H9 (cell line): ENCODE measurements at regions not wholly inside any gene's neighbourhood (a gene's known extent, or its start where the extent isn't known, plus 50 kb on each side); places are given as distances from the start of the nearest gene placed in this dataset.

Source experiments
- DNase-seq: peaks from one replicate; pipeline ENCODE4 v3.0.0-alpha.2; 2017
- H2AFZ ChIP-seq: one replicate; pipeline ENCODE4 v1.6.1; 2013; ENCODE audit warnings: mild to moderate bottlenecking, low read length, control low read depth, moderate library complexity
- H2AK5ac ChIP-seq: 2 replicates; pipeline ENCODE4 v1.6.1; 2013; ENCODE audit warnings: low read length, control low read depth, mixed read lengths; ENCODE audit not compliant: insufficient read length
- H2BK120ac ChIP-seq: one replicate; pipeline ENCODE4 v1.6.1; 2013; ENCODE audit warnings: low read depth, mild to moderate bottlenecking, low read length, control low read depth, inconsistent platforms; ENCODE audit not compliant: poor library complexity, severe bottlenecking
- H2BK12ac ChIP-seq: 2 replicates; pipeline ENCODE4 v1.6.1; 2013; ENCODE audit warnings: low read length, control low read depth, mixed read lengths, low read depth; ENCODE audit not compliant: insufficient read length
- H2BK15ac ChIP-seq: 2 replicates; pipeline ENCODE4 v1.6.1; 2013; ENCODE audit warnings: low read depth, low read length, control low read depth
- H2BK20ac ChIP-seq: one replicate; pipeline ENCODE4 v1.6.1; 2013; ENCODE audit warnings: low read depth, mild to moderate bottlenecking, low read length, control low read depth, inconsistent platforms; ENCODE audit not compliant: poor library complexity, severe bottlenecking
- H2BK5ac ChIP-seq: 2 replicates; pipeline ENCODE4 v1.6.1; 2013; ENCODE audit warnings: low read length, control low read depth, mixed read lengths; ENCODE audit not compliant: insufficient read length
- H3K14ac ChIP-seq: 2 replicates; pipeline ENCODE4 v1.6.1; 2013; ENCODE audit warnings: low read length, control low read depth; ENCODE audit not compliant: insufficient read depth
- H3K18ac ChIP-seq: 2 replicates; pipeline ENCODE4 v1.6.1; 2013; ENCODE audit warnings: low read depth, mild to moderate bottlenecking, mixed read lengths, low read length, control low read depth; ENCODE audit not compliant: insufficient read length
- H3K23ac ChIP-seq: 2 replicates; pipeline ENCODE4 v1.6.1; 2013; ENCODE audit warnings: low read length, control low read depth, mixed read lengths, low read depth; ENCODE audit not compliant: insufficient read length
- H3K23me2 ChIP-seq: 2 replicates; pipeline ENCODE4 v1.6.1; 2013; ENCODE audit warnings: low read depth, mild to moderate bottlenecking, mixed read lengths, low read length, control low read depth; ENCODE audit not compliant: insufficient read length, poor library complexity, severe bottlenecking
- H3K27ac ChIP-seq: 2 replicates; pipeline ENCODE4 v1.5.1; 2013; ENCODE audit warnings: low read length, control low read depth, mixed read lengths, low read depth; ENCODE audit not compliant: insufficient read length
- H3K27me3 ChIP-seq: 2 replicates; pipeline ENCODE4 v1.6.1; 2013; ENCODE audit warnings: low read length, control low read depth, inconsistent platforms; ENCODE audit not compliant: insufficient read depth
- H3K4ac ChIP-seq: 2 replicates; pipeline ENCODE4 v1.6.1; 2013; ENCODE audit warnings: low read depth, mild to moderate bottlenecking, control low read depth, inconsistent platforms, low read length, moderate library complexity
- H3K4me1 ChIP-seq: 2 replicates; pipeline ENCODE4 v1.6.1; 2013; ENCODE audit warnings: low read length, control low read depth, inconsistent platforms; ENCODE audit not compliant: insufficient read depth
- H3K4me2 ChIP-seq: 2 replicates; pipeline ENCODE4 v1.6.1; 2013; ENCODE audit warnings: low read length, control low read depth, mixed read lengths; ENCODE audit not compliant: insufficient read length, insufficient read depth
- H3K56ac ChIP-seq: 2 replicates; pipeline ENCODE4 v1.6.1; 2013; ENCODE audit warnings: low read depth, mild to moderate bottlenecking, mixed read lengths, low read length, control low read depth; ENCODE audit not compliant: insufficient read length
- H3K79me1 ChIP-seq: 2 replicates; pipeline ENCODE4 v1.6.1; 2013; ENCODE audit warnings: low read depth, mild to moderate bottlenecking, moderate library complexity, low read length, control low read depth, inconsistent platforms; ENCODE audit not compliant: insufficient read depth, poor library complexity, severe bottlenecking
- H3K79me2 ChIP-seq: 2 replicates; pipeline ENCODE4 v1.6.1; 2013; ENCODE audit warnings: low read length, control low read depth, inconsistent platforms; ENCODE audit not compliant: insufficient read depth
- H3K9ac ChIP-seq: 2 replicates; pipeline ENCODE4 v1.6.1; 2013; ENCODE audit warnings: low read length, control low read depth, mixed read lengths; ENCODE audit not compliant: insufficient read length; ENCODE audit errors: extremely low read depth
- H3K9me3 ChIP-seq: one replicate; pipeline ENCODE4 v1.6.1; 2013; ENCODE audit warnings: low read depth, low read length, inconsistent platforms; ENCODE audit not compliant: control insufficient read depth
- H3T11ph ChIP-seq: one replicate; pipeline ENCODE4 v1.6.1; 2013; ENCODE audit warnings: mild to moderate bottlenecking, low read length, control low read depth, inconsistent platforms
- H4K20me1 ChIP-seq: one replicate; pipeline ENCODE4 v1.6.1; 2013; ENCODE audit not compliant: control insufficient read depth, insufficient read length, insufficient read depth
- H4K5ac ChIP-seq: 2 replicates; pipeline ENCODE4 v1.6.1; 2013; ENCODE audit warnings: low read depth, mild to moderate bottlenecking, mixed read lengths, low read length, control low read depth; ENCODE audit not compliant: insufficient read length
- H4K8ac ChIP-seq: replicated peaks from 2 replicates; pipeline ENCODE4 v1.6.1; 2013; ENCODE audit warnings: low read length, control low read depth, mixed read lengths, low read depth; ENCODE audit not compliant: insufficient read length
- H4K91ac ChIP-seq: 2 replicates; pipeline ENCODE4 v1.6.1; 2013; ENCODE audit warnings: low read depth, mild to moderate bottlenecking, moderate library complexity, mixed read lengths, low read length, control low read depth; ENCODE audit not compliant: insufficient read length
- H3K27ac Mint-ChIP-seq, 3 experiments: 2 replicates in 2 of 3; 3 replicates in 1 of 3; pipeline ENCODE4 v1.8.0; 2020 to 2021; ENCODE audit warnings: mixed read lengths in 3 of 3, mild to moderate bottlenecking in 1 of 3, moderate library complexity in 1 of 3
- H3K27me3 Mint-ChIP-seq: 2 replicates; pipeline ENCODE4 v1.8.0; 2021; ENCODE audit warnings: low read depth, mild to moderate bottlenecking, moderate library complexity, mixed read lengths
- H3K36me3 Mint-ChIP-seq, 3 experiments: 2 replicates in 2 of 3; 3 replicates in 1 of 3; pipeline ENCODE4 v1.8.0; 2020 to 2021; ENCODE audit warnings: low read depth in 3 of 3, mixed read lengths in 3 of 3; ENCODE audit not compliant: insufficient read depth in 1 of 3
- H3K4me1 Mint-ChIP-seq, 2 experiments: 2 replicates each; pipeline ENCODE4 v1.8.0; 2020; ENCODE audit warnings: mixed read lengths in 2 of 2
- H3K4me3 Mint-ChIP-seq, 2 experiments: 2 replicates in 1 of 2; 3 replicates in 1 of 2; pipeline ENCODE4 v1.8.0; 2020 to 2021; ENCODE audit warnings: mild to moderate bottlenecking in 2 of 2, mixed read lengths in 2 of 2, moderate library complexity in 1 of 2
- H3K9me3 Mint-ChIP-seq, 2 experiments: 2 replicates in 1 of 2; 3 replicates in 1 of 2; pipeline ENCODE4 v1.8.0; 2020; ENCODE audit warnings: mild to moderate bottlenecking in 2 of 2, mixed read lengths in 2 of 2, moderate library complexity in 1 of 2
- WGBS: extraction: QIAGEN DNeasy Blood & Tissue Kit; methylation state at CpG from one replicate; pipeline ENCODE4 v1.1.7; 2013; ENCODE audit warnings: missing lambda C conversion rate, low lambda C conversion rate, mixed read lengths; ENCODE audit not compliant: insufficient read length; ENCODE audit errors: extremely low coverage; 5-methylcytosine and 5-hydroxymethylcytosine counted together
- TF ChIP-seq, protein P1 (sequence below): fragments of 200-600 bp; sonication (generic); conservative IDR thresholded peaks from 3 replicates; pipeline ENCODE4 v1.8.0; 2021; ENCODE audit warnings: antibody characterized with exemption, mild to moderate bottlenecking

DNA sequence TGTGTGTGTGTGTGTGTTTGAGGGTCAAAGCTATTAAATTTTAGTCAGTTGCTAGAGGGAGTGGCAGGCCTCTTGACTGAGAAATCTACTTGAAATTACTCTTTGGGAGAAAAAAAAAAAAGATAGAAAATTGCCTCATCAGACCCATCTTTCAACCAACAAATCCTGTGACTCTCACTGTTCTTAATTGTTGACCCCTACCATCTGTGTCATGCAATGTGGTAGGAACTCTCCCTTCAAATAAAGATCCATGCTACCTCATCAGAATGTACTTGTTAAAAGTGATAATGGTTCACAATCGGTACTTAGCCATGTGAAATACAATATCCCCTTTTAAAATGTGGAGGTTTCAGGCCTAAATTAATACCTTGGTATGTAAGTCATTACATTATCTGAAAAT lies 670.8 kb upstream of the FANCL start:
- Histone ChIP-seq H3T11ph (no peak overlapping the region), H3K27ac (no peak overlapping the region), H3K4ac (no peak overlapping the region), H2BK5ac (no peak overlapping the region), H3K4me2 (no peak overlapping the region), H4K91ac (no peak overlapping the region), H2AFZ (no peak overlapping the region), H3K4me1 (peaks cover 5% of the 10 kb centered on the region; the same call in 1 of the 2 replicates), H3K9me3 (no peaks in the 10 kb centered on the region), H3K79me2 (no peaks in the 10 kb centered on the region), H2BK15ac (no peak overlapping the region), H3K14ac (no peak overlapping the region), H3K56ac (no peak overlapping the region), H3K18ac (no peak overlapping the region), H4K8ac (no peak overlapping the region), H3K23ac (no peak overlapping the region), H2BK12ac (no peak overlapping the region), H2BK120ac (no peak overlapping the region), H2BK20ac (no peak overlapping the region), H3K23me2 (no peaks in the 10 kb centered on the region), H3K9ac (no peak overlapping the region), H4K5ac (no peak overlapping the region), H3K79me1 (no peaks in the 10 kb centered on the region), H3K27me3 (no peaks in the 10 kb centered on the region), H4K20me1 (no peaks in the 10 kb centered on the region), H2AK5ac (no peak overlapping the region)
- H3K4me3 Mint-ChIP-seq = no peak overlapping the region
- WGBS = no CpG with 5 or more reads among the region's 1 CpG
- H3K36me3 Mint-ChIP-seq = no peaks in the 10 kb centered on the region
- DNase-seq = no peak
- TF ChIP-seq, protein P1, sequence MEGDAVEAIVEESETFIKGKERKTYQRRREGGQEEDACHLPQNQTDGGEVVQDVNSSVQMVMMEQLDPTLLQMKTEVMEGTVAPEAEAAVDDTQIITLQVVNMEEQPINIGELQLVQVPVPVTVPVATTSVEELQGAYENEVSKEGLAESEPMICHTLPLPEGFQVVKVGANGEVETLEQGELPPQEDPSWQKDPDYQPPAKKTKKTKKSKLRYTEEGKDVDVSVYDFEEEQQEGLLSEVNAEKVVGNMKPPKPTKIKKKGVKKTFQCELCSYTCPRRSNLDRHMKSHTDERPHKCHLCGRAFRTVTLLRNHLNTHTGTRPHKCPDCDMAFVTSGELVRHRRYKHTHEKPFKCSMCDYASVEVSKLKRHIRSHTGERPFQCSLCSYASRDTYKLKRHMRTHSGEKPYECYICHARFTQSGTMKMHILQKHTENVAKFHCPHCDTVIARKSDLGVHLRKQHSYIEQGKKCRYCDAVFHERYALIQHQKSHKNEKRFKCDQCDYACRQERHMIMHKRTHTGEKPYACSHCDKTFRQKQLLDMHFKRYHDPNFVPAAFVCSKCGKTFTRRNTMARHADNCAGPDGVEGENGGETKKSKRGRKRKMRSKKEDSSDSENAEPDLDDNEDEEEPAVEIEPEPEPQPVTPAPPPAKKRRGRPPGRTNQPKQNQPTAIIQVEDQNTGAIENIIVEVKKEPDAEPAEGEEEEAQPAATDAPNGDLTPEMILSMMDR = no peak
- no peaks in the 10 kb centered on the region for H3K27me3 Mint-ChIP-seq
- H3K27ac Mint-ChIP-seq = peak overlapping the region in 2 of 3 experiments; percentile 16 to 37; a peak in 3 of 7 replicates
- H3K9me3 Mint-ChIP-seq = no peaks in the 10 kb centered on the region
- peaks cover 18 to 34% of the 10 kb centered on the region in 2 experiments for H3K4me1 Mint-ChIP-seq
